Natural killer cell (primary cell): ENCODE measurements at regions not wholly inside any gene's neighbourhood (a gene's known extent, or its start where the extent isn't known, plus 50 kb on each side); places are given as distances from the start of the nearest gene placed in this dataset.

ENCODE experiments used
- ATAC-seq, 3 donors: fragments of 150-1000 bp in 2 of 3; fragments of 200-7000 bp in 1 of 3; cut with Tn5 transposase; 1 replicate in 1 of 3; 2 replicates in 2 of 3; pipeline ENCODE4 v1.10.0; 2021; ENCODE audit warnings: mild to moderate bottlenecking in 2 of 3, moderate library complexity in 2 of 3
- DNase-seq, 2 donors: peaks; one replicate each; pipeline versions ENCODE4 v3.0.0 to v3.0.0-alpha.2; 2013 to 2021; ENCODE audit warnings: mixed read lengths in 1 of 2
- H3K27ac ChIP-seq: one replicate; pipeline ENCODE4 v1.5.1; 2013; ENCODE audit warnings: mild to moderate bottlenecking, low read length
- H3K27me3 ChIP-seq: one replicate; pipeline ENCODE4 v1.6.1; 2013; ENCODE audit warnings: low read length; ENCODE audit not compliant: control insufficient read depth, insufficient read depth
- H3K36me3 ChIP-seq: one replicate; pipeline ENCODE4 v1.6.1; 2013; ENCODE audit warnings: low read length; ENCODE audit not compliant: control insufficient read depth, insufficient read depth
- H3K4me1 ChIP-seq: one replicate; pipeline ENCODE4 v1.6.1; 2013; ENCODE audit warnings: low read length; ENCODE audit not compliant: control insufficient read depth, insufficient read depth
- H3K4me3 ChIP-seq: one replicate; pipeline ENCODE4 v1.5.1; 2013; ENCODE audit warnings: low read length
- H3K9me3 ChIP-seq: one replicate; pipeline ENCODE4 v1.6.1; 2013; ENCODE audit warnings: low read length; ENCODE audit not compliant: control insufficient read depth, insufficient read depth
- H3K27ac Mint-ChIP-seq, 2 donors: one replicate each; pipeline ENCODE4 v1.8.0; 2022; ENCODE audit warnings: mild to moderate bottlenecking in 2 of 2, mixed read lengths in 2 of 2, moderate library complexity in 1 of 2
- H3K27me3 Mint-ChIP-seq, 2 donors: one replicate each; pipeline ENCODE4 v1.8.0; 2022; ENCODE audit warnings: low read depth in 2 of 2, mixed read lengths in 2 of 2
- H3K36me3 Mint-ChIP-seq: one replicate; pipeline ENCODE4 v1.8.0; 2022; ENCODE audit warnings: mixed read lengths
- H3K4me1 Mint-ChIP-seq, 2 donors: one replicate each; pipeline ENCODE4 v1.8.0; 2022; ENCODE audit warnings: mixed read lengths in 2 of 2
- H3K4me3 Mint-ChIP-seq: one replicate; pipeline ENCODE4 v1.8.0; 2022; ENCODE audit warnings: mild to moderate bottlenecking, moderate library complexity, mixed read lengths
- H3K9me3 Mint-ChIP-seq, 2 donors: one replicate each; pipeline ENCODE4 v1.8.0; 2022; ENCODE audit warnings: mixed read lengths in 2 of 2
- WGBS: methylation state at CpG from one replicate; pipeline ENCODE4 v1.1.7; 2013; ENCODE audit warnings: missing lambda C conversion rate; ENCODE audit not compliant: insufficient coverage; 5-methylcytosine and 5-hydroxymethylcytosine counted together
- intact Hi-C: fragments of 100-400 bp; cut with micrococcal nuclease; formaldehyde crosslinking; loops from one replicate; pipeline ENCODE4 v1.14.2; 2022
- TF ChIP-seq, protein P1 (sequence below): fragments of 200-600 bp; IDR thresholded peaks from one replicate; pipeline ENCODE4 v1.8.0; 2022; ENCODE audit warnings: antibody characterized with exemption

GRCh38 chr13:80262051-80262695 lies 78.8 kb downstream of the SPRY2 start:
- 75% methylated on average over 5 of the region's 5 CpGs for WGBS
- TF ChIP-seq, protein P1, sequence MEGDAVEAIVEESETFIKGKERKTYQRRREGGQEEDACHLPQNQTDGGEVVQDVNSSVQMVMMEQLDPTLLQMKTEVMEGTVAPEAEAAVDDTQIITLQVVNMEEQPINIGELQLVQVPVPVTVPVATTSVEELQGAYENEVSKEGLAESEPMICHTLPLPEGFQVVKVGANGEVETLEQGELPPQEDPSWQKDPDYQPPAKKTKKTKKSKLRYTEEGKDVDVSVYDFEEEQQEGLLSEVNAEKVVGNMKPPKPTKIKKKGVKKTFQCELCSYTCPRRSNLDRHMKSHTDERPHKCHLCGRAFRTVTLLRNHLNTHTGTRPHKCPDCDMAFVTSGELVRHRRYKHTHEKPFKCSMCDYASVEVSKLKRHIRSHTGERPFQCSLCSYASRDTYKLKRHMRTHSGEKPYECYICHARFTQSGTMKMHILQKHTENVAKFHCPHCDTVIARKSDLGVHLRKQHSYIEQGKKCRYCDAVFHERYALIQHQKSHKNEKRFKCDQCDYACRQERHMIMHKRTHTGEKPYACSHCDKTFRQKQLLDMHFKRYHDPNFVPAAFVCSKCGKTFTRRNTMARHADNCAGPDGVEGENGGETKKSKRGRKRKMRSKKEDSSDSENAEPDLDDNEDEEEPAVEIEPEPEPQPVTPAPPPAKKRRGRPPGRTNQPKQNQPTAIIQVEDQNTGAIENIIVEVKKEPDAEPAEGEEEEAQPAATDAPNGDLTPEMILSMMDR = no peak
- no peaks in the 10 kb centered on the region for H3K4me1 Mint-ChIP-seq

DNA sequence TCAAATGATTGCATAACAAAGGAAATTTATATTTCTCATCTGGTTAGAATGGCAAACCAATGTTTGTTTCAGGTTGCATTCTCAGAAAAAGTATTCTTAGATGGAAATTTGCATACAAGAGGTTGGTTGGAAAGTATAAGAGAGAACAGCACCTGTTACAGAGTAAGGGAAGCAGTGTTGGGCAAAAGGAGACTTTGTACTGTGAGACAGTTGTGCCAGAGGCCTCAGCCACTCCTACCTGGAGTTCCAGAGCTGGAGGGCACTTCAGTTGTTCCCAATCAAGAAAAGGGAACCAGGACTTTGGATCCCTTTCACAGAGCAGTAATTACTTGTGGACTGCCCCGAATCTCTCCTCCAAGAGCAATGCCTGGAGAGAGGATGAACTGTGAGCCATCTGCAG lies 81.8 kb downstream of the SPRY2 start:
- H3K27ac Mint-ChIP-seq = no peak overlapping the region
- H3K9me3 Mint-ChIP-seq = peaks cover 0 to 5% of the 10 kb centered on the region in 2 donors
- H3K4me1 Mint-ChIP-seq = no peaks in the 10 kb centered on the region
- no peak for DNase-seq
- ATAC-seq = no peak
- H3K9me3 ChIP-seq = no peaks in the 10 kb centered on the region
- no peak overlapping the region for H3K4me3 ChIP-seq
- TF ChIP-seq, protein P1 = no peak
- no peaks in the 10 kb centered on the region for H3K4me1 ChIP-seq
- H3K36me3 Mint-ChIP-seq = no peaks in the 10 kb centered on the region
- no peak overlapping the region for H3K4me3 Mint-ChIP-seq
- no peaks in the 10 kb centered on the region for H3K27me3 ChIP-seq
- no peak overlapping the region for H3K27ac ChIP-seq
- H3K27me3 Mint-ChIP-seq = peaks cover 0 to 5% of the 10 kb centered on the region in 2 donors
- no peaks in the 10 kb centered on the region for H3K36me3 ChIP-seq
- WGBS = 78% methylated on average over 1 of the region's 1 CpG
- intact Hi-C loops = no loop called here

More at GRCh38 chr13:80262051-80262695, 78.8 kb downstream of the SPRY2 start:
- Mint-ChIP-seq H3K4me3 (no peak overlapping the region), H3K27ac (no peak overlapping the region), H3K9me3 (peaks cover 0 to 3% of the 10 kb centered on the region in 2 donors), H3K36me3 (no peaks in the 10 kb centered on the region), H3K27me3 (no peaks in the 10 kb centered on the region)
- H3K9me3 ChIP-seq = no peaks in the 10 kb centered on the region
- no peaks in the 10 kb centered on the region for H3K4me1 ChIP-seq
- H3K36me3 ChIP-seq = no peaks in the 10 kb centered on the region
- H3K27me3 ChIP-seq = no peaks in the 10 kb centered on the region
- ATAC-seq = no peak
- H3K4me3 ChIP-seq = no peak overlapping the region
- H3K27ac ChIP-seq = no peak overlapping the region
- DNase-seq = no peak
- intact Hi-C loops = no loop called here

- H3K9me3 Mint-ChIP-seq = peaks cover 0 to 3% of the 10 kb centered on the region in 2 donors
Observed at GRCh38 chr13:80256352-80256932, 84.5 kb downstream of the SPRY2 start.

More at GRCh38 chr13:80256352-80256932, 84.5 kb downstream of the SPRY2 start:
- Mint-ChIP-seq H3K4me3 (no peak overlapping the region), H3K36me3 (no peaks in the 10 kb centered on the region), H3K4me1 (no peaks in the 10 kb centered on the region), H3K27ac (no peak overlapping the region), H3K27me3 (peaks cover 0 to 5% of the 10 kb centered on the region in 2 donors)
- no peak overlapping the region for H3K4me3 ChIP-seq
- no peak overlapping the region for H3K27ac ChIP-seq
- TF ChIP-seq, protein P1 = no peak
- H3K27me3 ChIP-seq = no peaks in the 10 kb centered on the region
- no peaks in the 10 kb centered on the region for H3K36me3 ChIP-seq
- DNase-seq (no peak), ATAC-seq (no peak)
- H3K4me1 ChIP-seq = no peaks in the 10 kb centered on the region
- no peaks in the 10 kb centered on the region for H3K9me3 ChIP-seq
- intact Hi-C loops = no loop called here
- 79% methylated on average over 5 of the region's 7 CpGs for WGBS
